ENCODE measurements at regions not wholly inside any gene's neighbourhood (a gene's known extent, or its start where the extent isn't known, plus 50 kb on each side); places are given as distances from the start of the nearest gene placed in this dataset.

GRCh38 chr14:82536566-82536965, 1002.9 kb upstream of the SEL1L start:
- TF ChIP-seq CTCF (IDR thresholded peaks at IDR 0.05) (no peak), ZFP36 (IDR thresholded peaks at IDR 0.05; ENCODE audit: borderline replicate concordance, partially characterized antibody) (no peak), RFX5 (IDR thresholded peaks at IDR 0.05) (no peak), SMC3 (IDR thresholded peaks at IDR 0.05) (no peak), E2F6 (IDR thresholded peaks at IDR 0.05; ENCODE audit: borderline replicate concordance, low read depth) (no peak), EP300 (IDR thresholded peaks at IDR 0.05) (no peak), ELK1 (IDR thresholded peaks at IDR 0.05; ENCODE audit: low read depth, low read length) (no peak), KDM5A (IDR thresholded peaks at IDR 0.05) (no peak), FOSL2 (IDR thresholded peaks at IDR 0.05) (no peak), FOSL2 (CRISPR knock-in tag; IDR thresholded peaks at IDR 0.05) (no peak), PBX3 (IDR thresholded peaks at IDR 0.05) (no peak), EHMT2 (IDR thresholded peaks at IDR 0.05; ENCODE audit: low read depth) (no peak), POLR2A (IDR thresholded peaks at IDR 0.05; ENCODE audit: low read length) (no peak)
